K562 (cell line): ENCODE measurements at regions not wholly inside any gene's neighbourhood (a gene's known extent, or its start where the extent isn't known, plus 50 kb on each side); places are given as distances from the start of the nearest gene placed in this dataset.

Experiments used
- ATAC-seq: fragments of 200-7000 bp; cut with Tn5 transposase; 3 replicates; pipeline ENCODE4 v1.9.1; 2020; ENCODE audit warnings: moderate library complexity
- BruUV-seq: library from RNA; stranded (reverse); fragments of 400-500 nt; replicated peaks from 2 replicates; lab custom pipeline; 2021; lab: Mats Ljungman, UMichigan
- CTCF ChIA-PET: fragments of 300-600 bp; formaldehyde crosslinking; extraction: SDS; loops from one replicate; lab custom pipeline; 2021; ENCODE audit warnings: low intra/inter-chr PET ratio; lab: Yijun Ruan, JAX
- POLR2A ChIA-PET: fragments of 300-600, 350-650 bp; sonication (Branson Sonifier 250); formaldehyde crosslinking; extraction: SDS; loops from one replicate; lab custom pipeline; 2021; ENCODE audit warnings: antibody characterized with exemption, inconsistent platforms; lab: Yijun Ruan, JAX
- DNase-seq, 4 experiments: peaks; one replicate each; pipeline versions ENCODE4 v3.0.0 to v3.0.0-alpha.2; 2011 to 2018; ENCODE audit warnings: low spot score in 3 of 4, mixed read lengths in 3 of 4; ENCODE audit errors: extremely low read depth in 1 of 4
- FAIRE-seq: peaks from 2 replicates; lab custom pipeline; 2011; peaks lifted over from hg19 to GRCh38; lab: Jason Lieb, UNC
- H2AFZ ChIP-seq: 2 replicates; pipeline ENCODE4 v1.6.0; 2011; ENCODE audit warnings: low read depth, low read length, control low read depth, inconsistent platforms
- H3K27ac ChIP-seq: fragments of 200-600 bp; 3 replicates; pipeline ENCODE4 v1.8.0; 2011; ENCODE audit warnings: low read depth, mild to moderate bottlenecking, control low read depth, inconsistent platforms, low read length, moderate library complexity, mixed read lengths; ENCODE audit errors: extremely low read depth
- H3K27me3 ChIP-seq, 2 experiments: fragments of 300-600 bp in 1 of 2; 2 replicates in 1 of 2; 3 replicates in 1 of 2; pipeline versions ENCODE4 v1.6.0 to v1.8.0; 2011; ENCODE audit warnings: inconsistent platforms in 2 of 2, low read length in 2 of 2, mild to moderate bottlenecking in 1 of 2, mixed read lengths in 1 of 2, moderate library complexity in 1 of 2; ENCODE audit not compliant: control insufficient read depth in 2 of 2, insufficient read depth in 2 of 2
- H3K36me3 ChIP-seq: fragments of 300-600 bp; 3 replicates; pipeline ENCODE4 v1.8.0; 2011; ENCODE audit warnings: mild to moderate bottlenecking, low read length, inconsistent platforms; ENCODE audit not compliant: control insufficient read depth, insufficient read depth
- H3K4me1 ChIP-seq, 2 experiments: fragments of 200-600 bp in 1 of 2; replicated peaks in 1 of 2; 2 replicates in 1 of 2; 3 replicates in 1 of 2; pipeline versions ENCODE4 v1.5.1 to v1.8.0; 2011; ENCODE audit warnings: inconsistent platforms in 2 of 2, low read length in 2 of 2, mild to moderate bottlenecking in 1 of 2, mixed read lengths in 1 of 2, moderate library complexity in 1 of 2; ENCODE audit not compliant: control insufficient read depth in 2 of 2, insufficient read depth in 2 of 2
- H3K4me2 ChIP-seq: 2 replicates; pipeline ENCODE4 v1.6.1; 2011; ENCODE audit warnings: low read length, control low read depth, inconsistent platforms, mixed read lengths; ENCODE audit not compliant: insufficient read depth
- H3K4me3 ChIP-seq: fragments of 200-600 bp; sonication (generic), shearing (Covaris generic); 2 replicates; pipeline ENCODE4 v1.5.1; 2016; ENCODE audit warnings: control low read depth, inconsistent platforms
- H3K79me2 ChIP-seq: fragments of 200-600 bp; 3 replicates; pipeline ENCODE4 v1.8.0; 2011; ENCODE audit warnings: low read length, inconsistent platforms; ENCODE audit not compliant: control insufficient read depth, insufficient read depth
- H3K9ac ChIP-seq, 2 experiments: 2 replicates each; pipeline versions ENCODE4 v1.6.0 to v1.6.1; 2011; ENCODE audit warnings: low read depth in 2 of 2, low read length in 2 of 2, control low read depth in 1 of 2, inconsistent platforms in 1 of 2, mild to moderate bottlenecking in 1 of 2, mixed read lengths in 1 of 2; ENCODE audit not compliant: insufficient read depth in 1 of 2
- H3K9me1 ChIP-seq: one replicate; pipeline ENCODE4 v1.6.0; 2011; ENCODE audit warnings: inconsistent platforms, mild to moderate bottlenecking, low read length, moderate library complexity; ENCODE audit not compliant: control insufficient read depth, insufficient read depth
- H3K9me3 ChIP-seq: replicated peaks from 2 replicates; pipeline ENCODE4 v1.5.1; 2011; ENCODE audit warnings: low read depth, low read length, inconsistent platforms; ENCODE audit not compliant: control insufficient read depth, insufficient read depth
- H4K20me1 ChIP-seq: replicated peaks from 2 replicates; pipeline ENCODE4 v1.6.1; 2011; ENCODE audit warnings: low read length, inconsistent platforms, mixed read lengths; ENCODE audit not compliant: control insufficient read depth, insufficient read depth
- BCL6 ChIP-seq: fragments of 250-450 bp; sonication (Bioruptor Pico); IDR thresholded peaks from 2 replicates; pipeline ENCODE4 v1.4.0; 2020
- CBFA2T2 ChIP-seq: fragments of 450-650 bp; conservative IDR thresholded peaks from 2 replicates; pipeline ENCODE4 v1.6.1; 2017; ENCODE audit warnings: mild to moderate bottlenecking
- CEBPG ChIP-seq, 3 experiments: fragments of 200-800 bp in 1 of 3; sonication (Bioruptor generic) in 1 of 3; sonication (generic) in 1 of 3; formaldehyde crosslinking in 1 of 3; IDR thresholded peaks in 2 of 3; conservative IDR thresholded peaks in 1 of 3; 2 replicates each; pipeline versions ENCODE4 v1.6.1 to v1.8.0; 2016 to 2022; ENCODE audit warnings: missing compliant biosample characterization in 2 of 3, missing genetic modification characterization in 2 of 3, mild to moderate bottlenecking in 1 of 3, missing genetic modification reagents in 1 of 3
- DEAF1 ChIP-seq: fragments of 450-650 bp; formaldehyde crosslinking; IDR thresholded peaks from 2 replicates; pipeline ENCODE4 v1.4.0; 2020; ENCODE audit warnings: mild to moderate bottlenecking, moderate library complexity
- ERF ChIP-seq: fragments of 450-650 bp; formaldehyde crosslinking; IDR thresholded peaks from 2 replicates; pipeline ENCODE4 v1.4.0; 2020; ENCODE audit warnings: mild to moderate bottlenecking, mixed read lengths
- GTF2A2 ChIP-seq: IDR thresholded peaks from 2 replicates; pipeline ENCODE4 v1.6.1; 2016; ENCODE audit warnings: mild to moderate bottlenecking, missing genetic modification characterization, missing compliant biosample characterization
- MCM2 ChIP-seq: fragments of 450-650 bp; IDR thresholded peaks from 2 replicates; pipeline ENCODE4 v1.6.1; 2017; ENCODE audit warnings: low read depth, mild to moderate bottlenecking
- MXI1 ChIP-seq: IDR thresholded peaks from 2 replicates; pipeline ENCODE4 v1.6.1; 2011; ENCODE audit warnings: low read depth, mild to moderate bottlenecking, improper control_type of control experiment, low read length
- ZBTB12 ChIP-seq: fragments of 250-450 bp; sonication (Bioruptor Pico); IDR thresholded peaks from 2 replicates; pipeline ENCODE4 v1.4.0; 2020
- ZNF133 ChIP-seq: fragments of 250-450 bp; sonication (Bioruptor Pico); IDR thresholded peaks from 2 replicates; pipeline ENCODE4 v1.4.0; 2020; ENCODE audit warnings: mild to moderate bottlenecking
- ZNF134 ChIP-seq: fragments of 250-450 bp; sonication (Bioruptor Pico); conservative IDR thresholded peaks from 2 replicates; pipeline ENCODE4 v1.4.0; 2020
- WGBS: fragments of 100-300 bp; shearing (Covaris generic); methylation state at CpG from one replicate; pipeline ENCODE4 v1.1.6; 2016; ENCODE audit warnings: low coverage, mixed read lengths; ENCODE audit not compliant: insufficient coverage; ENCODE audit errors: missing lambda C conversion rate; 5-methylcytosine and 5-hydroxymethylcytosine counted together
- in situ Hi-C: fragments of 300-500 bp; cut with MboI; formaldehyde crosslinking; loops from 4 replicates; pipeline ENCODE4 v1.15.0; 2018; ENCODE audit warnings: inconsistent platforms, mixed read lengths
- intact Hi-C: fragments of 100-400 bp; cut with micrococcal nuclease; formaldehyde crosslinking; loops from 2 replicates; pipeline ENCODE4 v1.14.2; 2022

GRCh38 chr14:43674273-43674672 is 832.8 kb downstream of the FSCB start:
- no peaks in the 10 kb centered on the region for H3K27me3 ChIP-seq
- no peaks in the 10 kb centered on the region for H3K4me1 ChIP-seq
- ATAC-seq (no peak), DNase-seq (no peak), FAIRE-seq (no peak)
- in situ Hi-C loops, result no loop called here
- H3K4me3 ChIP-seq, result no peak overlapping the region
- intact Hi-C loops, result no loop called here
- no peaks in the 10 kb centered on the region for H3K9me1 ChIP-seq
- H3K4me2 ChIP-seq, result no peak overlapping the region
- BruUV-seq, result no TSS peak
- H4K20me1 ChIP-seq, result no peaks in the 10 kb centered on the region
- no peaks in the 10 kb centered on the region for H3K79me2 ChIP-seq
- CTCF ChIA-PET, result no interaction called here
- TF ChIP-seq MCM2 (no peak), BCL6 (no peak), CEBPG (CRISPR knock-in tag; IDR thresholded peaks at IDR 0.05) (no peak), CEBPG (tag; conservative IDR thresholded peaks at IDR 0.05 in 1 of 2, IDR thresholded peaks at IDR 0.05 in 1 of 2) (0 out of 4 replicates have a peak, but pooled peaks of 1 of the 2 experiments have one; percentile 22)
- no peaks in the 10 kb centered on the region for H3K36me3 ChIP-seq
- POLR2A ChIA-PET, result no interaction called here
- H2AFZ ChIP-seq, result no peak overlapping the region
- WGBS, result 0% methylated on average over 2 of the region's 2 CpGs
- H3K9me3 ChIP-seq, result no peaks in the 10 kb centered on the region
- H3K27ac ChIP-seq, result no peak overlapping the region
- H3K9ac ChIP-seq, result no peak overlapping the region

GRCh38 chr14:43671716-43672485 is 835.2 kb downstream of the FSCB start:
- BruUV-seq, result no TSS peak
- WGBS, result 0% methylated on average over 3 of the region's 3 CpGs
- no peak for ATAC-seq
- in situ Hi-C loops, result no loop called here
- Histone ChIP-seq H3K9me3 (no peaks in the 10 kb centered on the region), H3K4me1 (no peaks in the 10 kb centered on the region), H2AFZ (no peak overlapping the region), H3K9me1 (no peaks in the 10 kb centered on the region), H3K27ac (no peak overlapping the region), H3K4me3 (no peak overlapping the region), H3K79me2 (no peaks in the 10 kb centered on the region), H3K27me3 (no peaks in the 10 kb centered on the region), H3K4me2 (no peak overlapping the region), H4K20me1 (no peaks in the 10 kb centered on the region), H3K9ac (no peak overlapping the region), H3K36me3 (no peaks in the 10 kb centered on the region)
- intact Hi-C loops, result no loop called here
- CTCF ChIA-PET, result no interaction called here
- no peak for DNase-seq
- POLR2A ChIA-PET, result no interaction called here
- FAIRE-seq, result no peak
- no peak for TF ChIP-seq ZNF134 (CRISPR knock-in tag)
- no peak for TF ChIP-seq GTF2A2 (tag)
- no peak for TF ChIP-seq CBFA2T2
- no peak for TF ChIP-seq ERF (CRISPR knock-in tag)
- TF ChIP-seq MXI1, result no peak
- TF ChIP-seq ZBTB12 (CRISPR knock-in tag), result no peak
- no peak for TF ChIP-seq ZNF133 (CRISPR knock-in tag)
- TF ChIP-seq DEAF1 (CRISPR knock-in tag), result no peak
